ENCODE measurements at regions not wholly inside any gene's neighbourhood (a gene's known extent, or its start where the extent isn't known, plus 50 kb on each side); places are given as distances from the start of the nearest gene placed in this dataset.

DNA sequence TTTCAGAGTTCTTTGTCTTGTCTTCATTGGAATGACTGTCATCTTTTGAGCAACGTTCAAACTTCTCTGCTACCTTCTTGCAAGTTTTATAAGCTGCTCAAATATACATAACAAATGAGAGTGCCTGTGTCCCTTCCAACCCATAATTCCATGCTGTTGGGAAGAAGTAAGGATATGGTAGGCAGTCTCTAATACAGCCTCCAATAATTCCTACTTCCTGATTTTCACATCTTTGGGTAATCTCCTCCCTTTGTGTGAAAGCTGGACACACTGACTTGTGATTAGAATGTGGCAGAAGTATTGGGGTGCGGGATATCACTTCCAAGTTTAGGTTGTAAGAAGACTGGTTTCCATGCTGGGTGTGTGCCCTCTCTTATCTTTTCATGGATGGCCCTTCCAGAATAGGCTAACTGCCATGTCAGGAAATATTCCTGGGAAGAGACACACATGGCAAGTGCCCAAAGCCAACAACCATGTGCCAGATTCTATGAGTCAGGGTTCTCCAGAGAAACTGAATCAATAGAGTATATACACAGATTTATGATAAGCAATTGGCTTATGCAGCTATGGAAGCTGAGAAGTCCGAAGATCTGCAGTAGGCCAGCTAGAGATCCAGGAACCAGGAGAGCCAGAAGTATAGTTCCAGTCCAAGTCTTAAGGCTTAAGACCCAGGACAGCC lies 531.3 kb downstream of the NTRK2 start:
- TF ChIP-seq, protein P1, sequence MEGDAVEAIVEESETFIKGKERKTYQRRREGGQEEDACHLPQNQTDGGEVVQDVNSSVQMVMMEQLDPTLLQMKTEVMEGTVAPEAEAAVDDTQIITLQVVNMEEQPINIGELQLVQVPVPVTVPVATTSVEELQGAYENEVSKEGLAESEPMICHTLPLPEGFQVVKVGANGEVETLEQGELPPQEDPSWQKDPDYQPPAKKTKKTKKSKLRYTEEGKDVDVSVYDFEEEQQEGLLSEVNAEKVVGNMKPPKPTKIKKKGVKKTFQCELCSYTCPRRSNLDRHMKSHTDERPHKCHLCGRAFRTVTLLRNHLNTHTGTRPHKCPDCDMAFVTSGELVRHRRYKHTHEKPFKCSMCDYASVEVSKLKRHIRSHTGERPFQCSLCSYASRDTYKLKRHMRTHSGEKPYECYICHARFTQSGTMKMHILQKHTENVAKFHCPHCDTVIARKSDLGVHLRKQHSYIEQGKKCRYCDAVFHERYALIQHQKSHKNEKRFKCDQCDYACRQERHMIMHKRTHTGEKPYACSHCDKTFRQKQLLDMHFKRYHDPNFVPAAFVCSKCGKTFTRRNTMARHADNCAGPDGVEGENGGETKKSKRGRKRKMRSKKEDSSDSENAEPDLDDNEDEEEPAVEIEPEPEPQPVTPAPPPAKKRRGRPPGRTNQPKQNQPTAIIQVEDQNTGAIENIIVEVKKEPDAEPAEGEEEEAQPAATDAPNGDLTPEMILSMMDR (IDR thresholded peaks at IDR 0.05) = no peak
- no peak for TF ChIP-seq POLR2A (IDR thresholded peaks at IDR 0.05)
- TF ChIP-seq EP300 (IDR thresholded peaks at IDR 0.05; ENCODE audit: low read depth) = no peak

Data from transverse colon (tissue), 3 donors.